GM21723 (cell line): ENCODE measurements at regions not wholly inside any gene's neighbourhood (a gene's known extent, or its start where the extent isn't known, plus 50 kb on each side); places are given as distances from the start of the nearest gene placed in this dataset.
"Not testable (repeated sequence)": the region's sequence is repeated elsewhere in the genome, so short reads cannot be mapped to it uniquely, and the experiment has no call there.

Experiments used
- ATAC-seq: cut with Tn5 transposase; IDR thresholded peaks from one replicate; pipeline ENCODE4 v1.9.1; 2021; ENCODE audit warnings: mild to moderate bottlenecking, moderate library complexity; ENCODE audit not compliant: unreplicated experiment

- no peak for ATAC-seq
Observed at GRCh38 chr7:47093320-47094234, 488.3 kb downstream of the TNS3 start.

GRCh38 chr7:47092336-47092735 lies 489.6 kb downstream of the TNS3 start:
- ATAC-seq = no peak

GRCh38 chr7:47091141-47091540 lies 490.8 kb downstream of the TNS3 start:
- no peak for ATAC-seq

- no peak for ATAC-seq
Observed at GRCh38 chr7:47089461-47089860, 492.4 kb downstream of the TNS3 start.

GRCh38 chr7:47089068-47089417 lies 492.9 kb downstream of the TNS3 start:
- ATAC-seq = no peak

GRCh38 chr7:47088329-47089067 lies 493.4 kb downstream of the TNS3 start:
- peak; percentile 89 for ATAC-seq

- no peak for ATAC-seq
Observed at GRCh38 chr7:47087866-47088265, 494.0 kb downstream of the TNS3 start.

- ATAC-seq = no peak
Observed at GRCh38 chr7:47085491-47086275, 496.2 kb downstream of the TNS3 start.

- no peak for ATAC-seq
Observed at GRCh38 chr7:47083476-47084250, 498.2 kb downstream of the TNS3 start.

- no peak for ATAC-seq
Observed at GRCh38 chr7:47080816-47081215, 501.1 kb downstream of the TNS3 start.

GRCh38 chr7:47078241-47078640 lies 503.7 kb downstream of the TNS3 start:
- no peak for ATAC-seq

GRCh38 chr7:47074702-47075153 lies 507.2 kb downstream of the TNS3 start:
- no peak for ATAC-seq

GRCh38 chr7:47073284-47073683 lies 508.6 kb downstream of the TNS3 start:
- ATAC-seq = no peak

- no peak for ATAC-seq
Observed at GRCh38 chr7:47071866-47072265, 510.0 kb downstream of the TNS3 start.

- no peak for ATAC-seq
Observed at GRCh38 chr7:47069385-47070076, 512.4 kb downstream of the TNS3 start.

GRCh38 chr7:47066976-47067614 lies 514.8 kb downstream of the TNS3 start:
- no peak for ATAC-seq

- ATAC-seq = no peak
Observed at GRCh38 chr7:47056731-47057130, 525.2 kb downstream of the TNS3 start.

- not testable (repeated sequence) for ATAC-seq
Observed at GRCh38 chr7:47052541-47053208, 529.2 kb downstream of the TNS3 start.

- no peak for ATAC-seq
Observed at GRCh38 chr7:47049234-47049774, 532.6 kb downstream of the TNS3 start.
